ENCODE measurements at regions not wholly inside any gene's neighbourhood (a gene's known extent, or its start where the extent isn't known, plus 50 kb on each side); places are given as distances from the start of the nearest gene placed in this dataset.
"Not testable (repeated sequence)": the region's sequence is repeated elsewhere in the genome, so short reads cannot be mapped to it uniquely, and the experiment has no call there.

DNA sequence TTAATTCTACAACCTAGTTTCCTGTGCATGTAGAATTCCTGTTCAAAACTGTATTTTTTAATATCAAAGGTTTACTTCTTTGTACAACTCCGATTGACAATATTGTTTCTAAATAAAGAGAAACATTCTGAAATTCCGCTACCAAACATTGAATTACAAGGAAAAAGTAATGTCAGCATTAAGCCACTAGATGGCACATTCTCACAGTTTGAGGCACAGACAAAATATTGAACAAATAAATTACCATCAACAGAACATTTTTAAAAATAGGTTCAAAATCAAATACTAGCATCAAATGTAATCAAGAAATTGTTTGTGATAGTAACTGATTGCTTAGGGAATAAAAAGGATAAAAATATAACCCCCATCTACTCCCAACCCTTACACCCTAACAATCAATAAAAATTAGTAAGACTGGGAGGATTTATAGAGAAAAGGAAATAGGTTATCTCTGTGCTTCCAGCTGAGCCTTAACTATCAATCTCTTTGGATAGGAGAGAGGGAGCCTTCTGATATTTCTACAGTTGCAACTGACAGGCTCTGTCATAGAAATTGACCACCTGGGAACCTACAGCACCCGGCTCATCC lies 86.6 kb upstream of the C7orf33 start:
- DNase-seq (ENCODE audit: insufficient read length, low spot score, missing footprints): peak; percentile 76
- no peak overlapping the region for H2AFZ ChIP-seq (ENCODE audit: low read length)

DNA sequence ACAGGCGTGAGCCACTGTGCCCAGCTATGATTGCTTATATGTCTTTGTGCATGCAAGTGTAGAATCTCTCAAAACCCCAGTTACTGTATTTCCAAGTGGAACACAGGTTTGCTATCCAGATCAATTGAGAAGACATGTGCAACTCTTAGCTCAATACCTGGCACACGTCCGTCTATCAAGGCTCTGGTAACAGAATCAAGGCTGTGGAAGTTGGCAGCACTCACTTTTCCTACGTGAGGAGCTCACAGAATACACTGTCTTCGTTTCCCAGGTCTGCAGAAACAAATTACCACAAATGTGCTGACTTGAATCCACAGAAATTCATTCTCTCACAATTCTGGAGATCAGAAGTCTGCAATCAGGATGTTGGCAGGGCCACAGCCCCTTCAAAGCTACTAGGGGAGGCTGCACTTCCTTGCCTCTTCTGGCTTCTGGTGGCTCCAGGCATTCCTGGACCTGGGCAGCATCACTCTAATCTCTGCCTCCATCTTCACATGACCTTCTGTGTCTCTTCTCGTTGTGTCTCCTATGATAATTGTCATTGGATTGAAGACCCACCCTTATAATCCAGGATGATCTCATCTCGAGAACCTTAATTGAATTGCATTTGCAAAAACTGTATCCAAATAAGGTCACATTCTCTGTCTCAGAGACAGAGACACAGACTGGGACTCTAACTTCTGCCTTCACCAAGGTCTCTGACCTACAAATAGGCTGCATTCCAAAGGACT lies 84.8 kb upstream of the C7orf33 start:
- TF ChIP-seq, protein P1, sequence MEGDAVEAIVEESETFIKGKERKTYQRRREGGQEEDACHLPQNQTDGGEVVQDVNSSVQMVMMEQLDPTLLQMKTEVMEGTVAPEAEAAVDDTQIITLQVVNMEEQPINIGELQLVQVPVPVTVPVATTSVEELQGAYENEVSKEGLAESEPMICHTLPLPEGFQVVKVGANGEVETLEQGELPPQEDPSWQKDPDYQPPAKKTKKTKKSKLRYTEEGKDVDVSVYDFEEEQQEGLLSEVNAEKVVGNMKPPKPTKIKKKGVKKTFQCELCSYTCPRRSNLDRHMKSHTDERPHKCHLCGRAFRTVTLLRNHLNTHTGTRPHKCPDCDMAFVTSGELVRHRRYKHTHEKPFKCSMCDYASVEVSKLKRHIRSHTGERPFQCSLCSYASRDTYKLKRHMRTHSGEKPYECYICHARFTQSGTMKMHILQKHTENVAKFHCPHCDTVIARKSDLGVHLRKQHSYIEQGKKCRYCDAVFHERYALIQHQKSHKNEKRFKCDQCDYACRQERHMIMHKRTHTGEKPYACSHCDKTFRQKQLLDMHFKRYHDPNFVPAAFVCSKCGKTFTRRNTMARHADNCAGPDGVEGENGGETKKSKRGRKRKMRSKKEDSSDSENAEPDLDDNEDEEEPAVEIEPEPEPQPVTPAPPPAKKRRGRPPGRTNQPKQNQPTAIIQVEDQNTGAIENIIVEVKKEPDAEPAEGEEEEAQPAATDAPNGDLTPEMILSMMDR (IDR thresholded peaks at IDR 0.05; ENCODE audit: extremely low read depth, low read depth, low read length): no peak
- Histone ChIP-seq H3K27me3 (ENCODE audit: insufficient read depth, low read length) (peaks cover 18% of the 10 kb centered on the region), H3K4me3 (ENCODE audit: insufficient read depth, low read length) (no peak overlapping the region), H4K20me1 (ENCODE audit: insufficient read depth, low read length) (no peaks in the 10 kb centered on the region), H2AFZ (ENCODE audit: low read length) (no peak overlapping the region), H3K9me3 (ENCODE audit: low read depth, low read length) (no peaks in the 10 kb centered on the region), H3K36me3 (ENCODE audit: insufficient read depth, low read length) (no peaks in the 10 kb centered on the region), H3K4me2 (ENCODE audit: insufficient read depth, low read length) (no peak overlapping the region), H3K4me1 (ENCODE audit: insufficient read depth, low read length) (no peaks in the 10 kb centered on the region), H3K79me2 (ENCODE audit: insufficient read depth, low read length) (no peaks in the 10 kb centered on the region), H3K27ac (ENCODE audit: low read depth, low read length) (no peak overlapping the region)
- DNase-seq (ENCODE audit: insufficient read length, low spot score, missing footprints): peak; percentile 15

More for the DNA sequence above, 86.6 kb upstream of the C7orf33 start:
- Histone ChIP-seq H3K27me3 (ENCODE audit: insufficient read depth, low read length) (peaks cover 34% of the 10 kb centered on the region), H4K20me1 (ENCODE audit: insufficient read depth, low read length) (no peaks in the 10 kb centered on the region), H3K79me2 (ENCODE audit: insufficient read depth, low read length) (no peaks in the 10 kb centered on the region), H3K4me1 (ENCODE audit: insufficient read depth, low read length) (no peaks in the 10 kb centered on the region), H3K36me3 (ENCODE audit: insufficient read depth, low read length) (no peaks in the 10 kb centered on the region), H3K27ac (ENCODE audit: low read depth, low read length) (no peak overlapping the region), H3K4me3 (ENCODE audit: insufficient read depth, low read length) (no peak overlapping the region), H3K4me2 (ENCODE audit: insufficient read depth, low read length) (no peak overlapping the region), H3K9me3 (ENCODE audit: low read depth, low read length) (no peaks in the 10 kb centered on the region)
- TF ChIP-seq, protein P1 (IDR thresholded peaks at IDR 0.05; ENCODE audit: extremely low read depth, low read depth, low read length): peak; percentile 70

DNA sequence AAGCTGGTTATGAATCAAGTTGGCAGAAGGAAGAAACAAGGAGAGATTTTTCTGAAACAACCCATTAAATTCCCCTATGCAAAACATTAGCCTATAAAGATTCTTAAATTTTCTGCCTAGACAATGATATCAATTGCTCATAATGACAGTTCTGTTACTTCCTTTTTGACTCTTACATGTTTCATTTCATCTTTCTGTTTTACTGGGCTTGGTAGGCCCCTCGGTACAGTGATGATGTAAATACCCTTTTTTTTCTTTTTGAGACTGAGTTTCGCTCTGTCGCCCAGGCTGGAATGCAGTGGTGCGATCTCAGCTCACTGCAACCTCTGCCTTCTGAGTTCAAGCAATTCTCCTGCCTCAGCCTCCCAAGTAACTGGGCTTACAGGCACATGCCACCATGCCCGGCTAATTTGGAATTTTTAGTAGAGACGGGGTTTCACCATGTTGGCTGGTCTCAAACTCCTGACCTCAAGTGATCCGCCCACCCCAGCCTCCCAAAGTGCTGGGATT lies 83.4 kb upstream of the C7orf33 start:
- H3K79me2 ChIP-seq (ENCODE audit: insufficient read depth, low read length); H3K9me3 ChIP-seq (ENCODE audit: low read depth, low read length); H2AFZ ChIP-seq (ENCODE audit: low read length); H3K27me3 ChIP-seq (ENCODE audit: insufficient read depth, low read length); DNase-seq (ENCODE audit: insufficient read length, low spot score, missing footprints); H3K4me3 ChIP-seq (ENCODE audit: insufficient read depth, low read length); H3K27ac ChIP-seq (ENCODE audit: low read depth, low read length); H3K4me2 ChIP-seq (ENCODE audit: insufficient read depth, low read length); H4K20me1 ChIP-seq (ENCODE audit: insufficient read depth, low read length); H3K4me1 ChIP-seq (ENCODE audit: insufficient read depth, low read length); H3K36me3 ChIP-seq (ENCODE audit: insufficient read depth, low read length): not testable (repeated sequence)

DNA sequence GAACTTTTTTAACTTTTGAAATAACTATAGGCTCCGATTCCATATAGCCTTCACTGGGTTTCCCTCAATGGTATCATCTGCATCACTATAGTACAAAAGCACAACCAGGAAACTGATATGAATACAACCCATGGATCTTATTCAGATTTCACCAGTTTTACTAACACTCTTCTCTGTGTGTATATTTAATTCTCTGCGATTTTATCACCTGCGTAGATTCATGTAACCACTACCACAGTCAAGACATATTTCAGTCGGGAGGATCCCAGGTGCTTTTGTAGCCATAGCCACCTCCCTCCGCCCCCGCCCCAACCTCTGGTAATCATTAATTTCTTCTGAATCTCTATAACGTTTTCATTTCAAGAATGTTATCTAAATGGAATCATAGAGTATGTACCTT lies 82.8 kb upstream of the C7orf33 start:
- TF ChIP-seq, protein P1 (IDR thresholded peaks at IDR 0.05; ENCODE audit: extremely low read depth, low read depth, low read length): no peak
- Histone ChIP-seq H3K9me3 (ENCODE audit: low read depth, low read length) (no peaks in the 10 kb centered on the region), H2AFZ (ENCODE audit: low read length) (no peak overlapping the region), H3K36me3 (ENCODE audit: insufficient read depth, low read length) (no peaks in the 10 kb centered on the region), H3K27ac (ENCODE audit: low read depth, low read length) (no peak overlapping the region), H3K4me3 (ENCODE audit: insufficient read depth, low read length) (no peak overlapping the region), H3K79me2 (ENCODE audit: insufficient read depth, low read length) (no peaks in the 10 kb centered on the region), H3K4me2 (ENCODE audit: insufficient read depth, low read length) (no peak overlapping the region), H3K27me3 (ENCODE audit: insufficient read depth, low read length) (peaks cover 7% of the 10 kb centered on the region), H3K4me1 (ENCODE audit: insufficient read depth, low read length) (no peaks in the 10 kb centered on the region), H4K20me1 (ENCODE audit: insufficient read depth, low read length) (no peaks in the 10 kb centered on the region)
- peak; percentile 37 for DNase-seq (ENCODE audit: insufficient read length, low spot score, missing footprints)
